SU-DHL-6 (cell line): ENCODE measurements at regions not wholly inside any gene's neighbourhood (a gene's known extent, or its start where the extent isn't known, plus 50 kb on each side); places are given as distances from the start of the nearest gene placed in this dataset.
"Not testable (repeated sequence)": the region's sequence is repeated elsewhere in the genome, so short reads cannot be mapped to it uniquely, and the experiment has no call there.

Experiments used
- H2AFZ ChIP-seq: fragments of 200-600 bp; sonication (generic); 2 replicates; pipeline ENCODE4 v1.6.1; 2014; ENCODE audit warnings: low read depth, mild to moderate bottlenecking, moderate library complexity, mixed read lengths, antibody characterized with exemption, low read length; ENCODE audit not compliant: severe bottlenecking
- H3F3A ChIP-seq: fragments of 200-600 bp; shearing (Covaris generic); 2 replicates; pipeline ENCODE4 v1.6.0; 2016; ENCODE audit warnings: antibody characterized with exemption, mild to moderate bottlenecking; ENCODE audit not compliant: insufficient read depth
- H3K27ac ChIP-seq: fragments of 200-600 bp; sonication (generic); 2 replicates; pipeline ENCODE4 v1.5.1; 2016; ENCODE audit warnings: low read depth, mild to moderate bottlenecking, low read length, moderate library complexity, mixed read lengths
- H3K27me3 ChIP-seq: fragments of 200-600 bp; sonication (generic), shearing (Covaris generic); 2 replicates; pipeline ENCODE4 v1.6.0; 2014; ENCODE audit warnings: mild to moderate bottlenecking, low read length
- H3K36me3 ChIP-seq: fragments of 200-600 bp; sonication (generic); 2 replicates; pipeline ENCODE4 v1.6.1; 2014; ENCODE audit warnings: mild to moderate bottlenecking, low read length, mixed read lengths
- H3K4me2 ChIP-seq: fragments of 300-600, 200-600 bp; shearing (Covaris generic), sonication (generic); 2 replicates; pipeline ENCODE4 v1.6.0; 2014; ENCODE audit warnings: low read length, low read depth, mild to moderate bottlenecking; ENCODE audit not compliant: poor library complexity, severe bottlenecking
- H3K4me3 ChIP-seq: fragments of 200-600 bp; sonication (generic); 2 replicates; pipeline ENCODE4 v1.5.1; 2014; ENCODE audit warnings: antibody characterized with exemption, low read length, mild to moderate bottlenecking, mixed read lengths; ENCODE audit not compliant: insufficient read depth, poor library complexity, severe bottlenecking
- H3K79me2 ChIP-seq: fragments of 200-600 bp; sonication (generic); 2 replicates; pipeline ENCODE4 v1.6.1; 2014; ENCODE audit warnings: mild to moderate bottlenecking, low read length, moderate library complexity; ENCODE audit not compliant: insufficient read depth
- H3K9ac ChIP-seq: fragments of 200-600 bp; sonication (generic); 2 replicates; pipeline ENCODE4 v1.7.0; 2014; ENCODE audit warnings: mild to moderate bottlenecking, low read length
- H3K9me2 ChIP-seq: fragments of 200-600 bp; sonication (generic); replicated peaks from 2 replicates; pipeline ENCODE4 v1.6.1; 2014; ENCODE audit warnings: low read length; ENCODE audit not compliant: insufficient read depth
- H3K9me3 ChIP-seq: fragments of 200-600 bp; sonication (generic); 2 replicates; pipeline ENCODE4 v1.6.1; 2014; ENCODE audit warnings: low read length, mixed read lengths; ENCODE audit not compliant: insufficient read depth
- H4K20me1 ChIP-seq: fragments of 200-600 bp; sonication (generic); 2 replicates; pipeline ENCODE4 v1.6.1; 2014; ENCODE audit warnings: low read depth, mild to moderate bottlenecking, antibody characterized with exemption, low read length, moderate library complexity, mixed read lengths

- H3K79me2 ChIP-seq, H3K36me3 ChIP-seq, H3K9me3 ChIP-seq, H3K27me3 ChIP-seq, H4K20me1 ChIP-seq, H3K4me2 ChIP-seq, H3F3A ChIP-seq, H3K9me2 ChIP-seq, H3K4me3 ChIP-seq, H3K27ac ChIP-seq, H3K9ac ChIP-seq, H2AFZ ChIP-seq: not testable (repeated sequence)
Measured at GRCh38 chr16:18118071-18118470, 218.5 kb downstream of the NPIPA8 start.

- not testable (repeated sequence) for H4K20me1 ChIP-seq, H3K27me3 ChIP-seq, H3K9me2 ChIP-seq, H2AFZ ChIP-seq, H3F3A ChIP-seq, H3K9me3 ChIP-seq, H3K79me2 ChIP-seq, H3K4me2 ChIP-seq, H3K27ac ChIP-seq, H3K4me3 ChIP-seq, H3K9ac ChIP-seq, H3K36me3 ChIP-seq
Measured at GRCh38 chr16:18104412-18104811, 232.1 kb downstream of the NPIPA8 start.

- not testable (repeated sequence) for H3K79me2 ChIP-seq
Measured at GRCh38 chr16:18101077-18101476, 235.5 kb downstream of the NPIPA8 start.

GRCh38 chr16:18092605-18093004 is 243.9 kb downstream of the NPIPA8 start:
- H3K4me3 ChIP-seq, H3K27ac ChIP-seq, H3K79me2 ChIP-seq, H3K9ac ChIP-seq, H3K4me2 ChIP-seq, H4K20me1 ChIP-seq, H3K27me3 ChIP-seq, H3K9me3 ChIP-seq, H3F3A ChIP-seq, H3K36me3 ChIP-seq, H2AFZ ChIP-seq, H3K9me2 ChIP-seq: not testable (repeated sequence)

More at GRCh38 chr16:18101077-18101476, 235.5 kb downstream of the NPIPA8 start:
- not testable (repeated sequence) for H4K20me1 ChIP-seq, H3K27me3 ChIP-seq, H2AFZ ChIP-seq, H3K9me3 ChIP-seq, H3K4me2 ChIP-seq, H3K9me2 ChIP-seq, H3K9ac ChIP-seq, H3K36me3 ChIP-seq, H3K27ac ChIP-seq, H3F3A ChIP-seq, H3K4me3 ChIP-seq

GRCh38 chr16:18080658-18081363 is 255.7 kb downstream of the NPIPA8 start:
- not testable (repeated sequence) for H3F3A ChIP-seq, H3K36me3 ChIP-seq, H3K27me3 ChIP-seq, H3K9me2 ChIP-seq, H3K4me3 ChIP-seq, H4K20me1 ChIP-seq, H3K9me3 ChIP-seq, H2AFZ ChIP-seq, H3K9ac ChIP-seq, H3K27ac ChIP-seq, H3K4me2 ChIP-seq, H3K79me2 ChIP-seq

- H3K27me3 ChIP-seq, H3K4me3 ChIP-seq: not testable (repeated sequence)
Measured at GRCh38 chr16:18077910-18078309, 258.6 kb downstream of the NPIPA8 start.

More at GRCh38 chr16:18077910-18078309, 258.6 kb downstream of the NPIPA8 start:
- H4K20me1 ChIP-seq, H3K36me3 ChIP-seq, H3K79me2 ChIP-seq, H3K4me2 ChIP-seq, H3K9ac ChIP-seq, H3F3A ChIP-seq, H3K9me3 ChIP-seq, H3K27ac ChIP-seq, H2AFZ ChIP-seq, H3K9me2 ChIP-seq: not testable (repeated sequence)
